HS-5 (cell line): ENCODE measurements at regions not wholly inside any gene's neighbourhood (a gene's known extent, or its start where the extent isn't known, plus 50 kb on each side); places are given as distances from the start of the nearest gene placed in this dataset.

ENCODE experiments used
- DNase-seq: peaks from one replicate; pipeline ENCODE4 v3.0.0-alpha.2; 2012; ENCODE audit warnings: low read depth

GRCh38 chr5:135702191-135702590, 123.4 kb upstream of the CXCL14 start:
- no peak for DNase-seq

- DNase-seq: no peak
Observed at GRCh38 chr5:135700731-135701130, 121.9 kb upstream of the CXCL14 start.

- DNase-seq: no peak
Observed at GRCh38 chr5:135697959-135698345, 119.2 kb upstream of the CXCL14 start.

GRCh38 chr5:135697251-135697958, 118.6 kb upstream of the CXCL14 start:
- DNase-seq: no peak

- no peak for DNase-seq
Observed at GRCh38 chr5:135696317-135696716, 117.5 kb upstream of the CXCL14 start.

GRCh38 chr5:135695656-135696313, 117.0 kb upstream of the CXCL14 start:
- DNase-seq: no peak

GRCh38 chr5:135694906-135695305, 116.1 kb upstream of the CXCL14 start:
- DNase-seq: no peak

GRCh38 chr5:135694012-135694411, 115.2 kb upstream of the CXCL14 start:
- no peak for DNase-seq

- no peak for DNase-seq
Observed at GRCh38 chr5:135693371-135693955, 114.7 kb upstream of the CXCL14 start.

- DNase-seq: no peak
Observed at GRCh38 chr5:135691044-135691443, 112.3 kb upstream of the CXCL14 start.

GRCh38 chr5:135690466-135690865, 111.7 kb upstream of the CXCL14 start:
- no peak for DNase-seq

GRCh38 chr5:135689506-135689905, 110.7 kb upstream of the CXCL14 start:
- no peak for DNase-seq

- no peak for DNase-seq
Observed at GRCh38 chr5:135688385-135688784, 109.6 kb upstream of the CXCL14 start.

GRCh38 chr5:135683189-135683588, 104.4 kb upstream of the CXCL14 start:
- DNase-seq: no peak

- DNase-seq: no peak
Observed at GRCh38 chr5:135680713-135681112, 101.9 kb upstream of the CXCL14 start.

- DNase-seq: no peak
Observed at GRCh38 chr5:135678640-135679268, 100.0 kb upstream of the CXCL14 start.

- no peak for DNase-seq
Observed at GRCh38 chr5:135671966-135672365, 93.2 kb upstream of the CXCL14 start.

- DNase-seq: no peak
Observed at GRCh38 chr5:135671052-135671705, 92.4 kb upstream of the CXCL14 start.

GRCh38 chr5:135670588-135670987, 91.8 kb upstream of the CXCL14 start:
- no peak for DNase-seq

- no peak for DNase-seq
Observed at GRCh38 chr5:135669416-135669815, 90.6 kb upstream of the CXCL14 start.

- no peak for DNase-seq
Observed at GRCh38 chr5:135667673-135668072, 88.9 kb upstream of the CXCL14 start.

GRCh38 chr5:135667204-135667603, 88.4 kb upstream of the CXCL14 start:
- DNase-seq: no peak

- DNase-seq: no peak
Observed at GRCh38 chr5:135662683-135663082, 83.9 kb upstream of the CXCL14 start.
